BLaER1 (cell line): ENCODE measurements at regions not wholly inside any gene's neighbourhood (a gene's known extent, or its start where the extent isn't known, plus 50 kb on each side); places are given as distances from the start of the nearest gene placed in this dataset.

Experiments used
- H3K27ac ChIP-seq: shearing (Covaris generic); formaldehyde crosslinking; 2 replicates; pipeline ENCODE4 v1.8.1; 2022
- H3K27me3 ChIP-seq: shearing (Covaris generic); formaldehyde crosslinking; 2 replicates; pipeline ENCODE4 v1.8.1; 2022
- H3K36me3 ChIP-seq: shearing (Covaris generic); formaldehyde crosslinking; 2 replicates; pipeline ENCODE4 v1.8.1; 2022
- H3K4me1 ChIP-seq: shearing (Covaris generic); formaldehyde crosslinking; 2 replicates; pipeline ENCODE4 v1.8.1; 2022
- H3K4me2 ChIP-seq: shearing (Covaris generic); formaldehyde crosslinking; 2 replicates; pipeline ENCODE4 v1.8.1; 2022
- H3K4me3 ChIP-seq: shearing (Covaris generic); formaldehyde crosslinking; 2 replicates; pipeline ENCODE4 v1.8.1; 2022
- H3K9ac ChIP-seq: shearing (Covaris generic); formaldehyde crosslinking; 2 replicates; pipeline ENCODE4 v1.8.1; 2022
- H3K9me3 ChIP-seq: shearing (Covaris generic); formaldehyde crosslinking; 2 replicates; pipeline ENCODE4 v1.8.1; 2022
- H4K20me1 ChIP-seq: shearing (Covaris generic); formaldehyde crosslinking; 2 replicates; pipeline ENCODE4 v1.8.1; 2022
- Cebpa-rat ChIP-seq: shearing (Covaris generic); IDR thresholded peaks from 2 replicates; pipeline ENCODE4 v1.8.1; 2022

DNA sequence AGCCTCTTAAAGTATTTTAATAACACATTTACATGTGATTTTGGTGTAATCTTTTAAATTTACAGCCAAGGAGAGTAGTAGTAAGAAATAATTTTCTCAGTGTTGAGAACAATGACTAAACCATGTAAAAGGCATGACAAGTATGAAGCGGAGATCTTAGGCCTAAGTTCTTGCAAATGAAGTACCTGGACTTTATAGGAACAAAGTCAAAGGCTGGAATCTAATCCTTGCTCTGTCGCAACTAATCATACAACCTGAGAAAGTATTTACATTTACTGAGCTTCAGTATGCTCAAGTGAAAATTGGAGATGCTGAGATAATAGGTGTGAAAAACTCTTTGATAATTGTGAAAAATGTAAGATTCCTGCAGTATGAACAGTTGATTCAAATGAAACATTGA lies 86.4 kb upstream of the VGLL3 start:
- H3K4me1 ChIP-seq = no peaks in the 10 kb centered on the region
- no peaks in the 10 kb centered on the region for H4K20me1 ChIP-seq
- no peaks in the 10 kb centered on the region for H3K27me3 ChIP-seq
- no peaks in the 10 kb centered on the region for H3K36me3 ChIP-seq
- no peak for TF ChIP-seq Cebpa-rat
- H3K4me2 ChIP-seq = no peak overlapping the region
- no peaks in the 10 kb centered on the region for H3K9me3 ChIP-seq
- no peak overlapping the region for H3K9ac ChIP-seq
- no peak overlapping the region for H3K27ac ChIP-seq
- no peak overlapping the region for H3K4me3 ChIP-seq

DNA sequence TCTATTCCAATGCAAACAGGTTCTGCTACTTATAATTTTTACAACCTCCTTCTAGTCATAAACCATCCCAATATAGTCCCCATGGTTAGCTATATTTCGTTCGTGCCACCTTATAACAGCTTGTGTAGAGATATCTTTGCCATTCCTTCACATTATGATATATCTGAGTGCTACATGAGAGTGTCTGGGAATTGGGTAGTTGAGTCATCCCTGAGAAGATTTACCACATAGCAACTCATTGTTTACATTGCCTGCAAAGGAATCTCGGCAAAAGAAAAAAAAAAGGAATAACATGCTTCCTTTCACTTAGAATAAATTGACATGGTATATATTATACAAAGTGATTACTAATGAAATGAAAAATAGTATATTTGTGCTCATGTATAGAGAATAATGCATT lies 86.0 kb upstream of the VGLL3 start:
- no peak overlapping the region for H3K4me3 ChIP-seq
- H3K27ac ChIP-seq = no peak overlapping the region
- no peak overlapping the region for H3K4me2 ChIP-seq
- H3K9me3 ChIP-seq = no peaks in the 10 kb centered on the region
- H3K27me3 ChIP-seq = no peaks in the 10 kb centered on the region
- no peak overlapping the region for H3K9ac ChIP-seq
- no peaks in the 10 kb centered on the region for H3K4me1 ChIP-seq
- H4K20me1 ChIP-seq = no peaks in the 10 kb centered on the region
- TF ChIP-seq Cebpa-rat = no peak
- H3K36me3 ChIP-seq = no peaks in the 10 kb centered on the region

DNA sequence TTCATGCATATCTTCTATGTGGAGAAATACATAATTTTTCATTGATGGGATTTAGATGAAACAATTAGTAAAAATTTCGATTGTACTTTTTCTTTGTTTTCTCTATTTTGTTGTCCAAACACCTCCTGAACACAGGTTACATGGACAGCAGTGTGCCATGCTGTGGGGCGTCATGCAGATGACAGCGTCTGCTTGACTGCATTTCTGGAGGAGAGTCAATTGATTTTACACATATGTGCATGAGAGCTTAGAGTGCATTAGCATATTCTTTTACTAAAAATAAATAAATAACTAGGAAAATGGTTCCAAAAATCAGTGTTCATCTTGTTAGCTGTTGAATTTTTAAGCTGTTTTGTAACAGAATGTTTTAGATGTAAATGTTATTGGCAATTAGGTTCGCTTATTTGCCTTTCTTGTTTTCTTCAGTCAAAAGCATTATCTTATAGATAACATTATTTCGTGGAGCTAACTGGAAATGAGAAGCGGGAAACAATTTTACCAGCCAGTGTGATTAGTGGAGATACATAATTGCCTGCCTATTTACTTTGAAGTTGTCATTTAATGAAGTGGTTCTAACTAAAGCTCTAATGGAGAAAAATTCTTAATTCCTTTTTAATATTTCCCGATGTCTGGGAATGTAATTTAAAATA lies 82.7 kb upstream of the VGLL3 start:
- Histone ChIP-seq H4K20me1 (no peaks in the 10 kb centered on the region), H3K4me3 (no peak overlapping the region), H3K27me3 (no peaks in the 10 kb centered on the region), H3K36me3 (no peaks in the 10 kb centered on the region), H3K27ac (no peak overlapping the region), H3K4me2 (no peak overlapping the region), H3K9ac (no peak overlapping the region), H3K4me1 (no peaks in the 10 kb centered on the region), H3K9me3 (no peaks in the 10 kb centered on the region)
- TF ChIP-seq Cebpa-rat = no peak

DNA sequence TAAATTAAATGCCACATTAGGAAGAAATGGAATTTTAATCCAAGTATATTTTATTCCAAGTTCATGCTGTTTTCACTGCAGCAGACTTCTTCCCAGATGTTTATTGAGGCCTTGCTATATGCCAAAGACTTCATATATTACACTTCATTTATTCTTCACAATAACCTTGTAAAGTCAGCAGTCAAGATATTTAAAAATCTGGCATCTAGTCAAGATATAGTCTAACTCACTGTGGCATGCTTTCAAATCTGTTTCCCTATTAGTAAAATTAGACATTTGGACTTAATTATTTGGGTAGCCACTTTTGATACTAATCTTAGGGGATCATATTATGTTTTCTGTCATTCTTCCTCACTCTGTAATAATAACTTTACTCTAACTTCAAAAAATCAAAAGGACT lies 81.5 kb upstream of the VGLL3 start:
- no peaks in the 10 kb centered on the region for H4K20me1 ChIP-seq
- no peak overlapping the region for H3K4me2 ChIP-seq
- no peaks in the 10 kb centered on the region for H3K36me3 ChIP-seq
- no peak overlapping the region for H3K27ac ChIP-seq
- H3K4me1 ChIP-seq = no peaks in the 10 kb centered on the region
- H3K27me3 ChIP-seq = no peaks in the 10 kb centered on the region
- TF ChIP-seq Cebpa-rat = no peak
- no peak overlapping the region for H3K4me3 ChIP-seq
- no peak overlapping the region for H3K9ac ChIP-seq
- H3K9me3 ChIP-seq = no peaks in the 10 kb centered on the region

DNA sequence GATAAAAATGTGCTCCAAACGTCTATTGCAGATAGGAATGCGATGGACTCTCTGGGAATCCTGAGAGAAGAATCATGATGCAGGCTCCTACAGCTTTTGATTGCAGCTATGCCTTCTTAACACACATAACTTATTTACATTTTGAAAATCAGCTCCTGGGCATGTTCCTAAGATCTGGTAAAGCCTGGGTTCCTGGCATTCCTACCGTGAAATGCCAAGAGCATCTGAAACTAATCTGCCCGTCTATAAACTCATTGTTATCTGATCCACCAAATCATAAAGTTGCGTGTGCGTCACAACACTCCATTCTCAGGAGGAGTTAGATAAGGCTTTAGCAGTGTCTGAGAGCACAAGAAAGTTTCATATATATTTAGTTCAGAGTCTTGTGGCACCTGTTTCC lies 79.0 kb upstream of the VGLL3 start:
- no peaks in the 10 kb centered on the region for H4K20me1 ChIP-seq
- no peak overlapping the region for H3K4me3 ChIP-seq
- H3K9ac ChIP-seq = no peak overlapping the region
- H3K27me3 ChIP-seq = no peaks in the 10 kb centered on the region
- no peak for TF ChIP-seq Cebpa-rat
- H3K4me2 ChIP-seq = no peak overlapping the region
- H3K9me3 ChIP-seq = no peaks in the 10 kb centered on the region
- no peaks in the 10 kb centered on the region for H3K4me1 ChIP-seq
- no peak overlapping the region for H3K27ac ChIP-seq
- no peaks in the 10 kb centered on the region for H3K36me3 ChIP-seq

DNA sequence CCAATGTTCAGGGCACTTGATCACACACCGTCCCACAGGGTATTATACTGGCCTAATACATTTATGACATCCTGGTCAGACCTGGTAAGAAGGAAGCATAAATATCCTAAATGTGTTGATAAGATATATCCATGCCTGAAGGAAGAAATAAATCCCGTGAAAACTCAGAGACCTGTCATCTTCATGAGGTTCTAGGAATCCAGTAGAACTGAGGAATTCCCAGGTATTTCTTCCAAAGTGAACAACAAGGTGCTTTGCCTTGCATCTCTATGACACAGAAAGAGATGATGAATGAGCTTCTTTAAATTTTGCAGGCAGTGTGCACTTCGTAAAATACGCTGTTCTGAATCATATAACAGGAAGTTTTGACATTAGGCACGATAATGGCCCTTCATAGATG lies 78.1 kb upstream of the VGLL3 start:
- no peak overlapping the region for H3K9ac ChIP-seq
- H3K4me2 ChIP-seq = no peak overlapping the region
- H3K27ac ChIP-seq = no peak overlapping the region
- H3K4me3 ChIP-seq = no peak overlapping the region
- no peak for TF ChIP-seq Cebpa-rat
- no peaks in the 10 kb centered on the region for H3K27me3 ChIP-seq
- H3K36me3 ChIP-seq = no peaks in the 10 kb centered on the region
- H3K9me3 ChIP-seq = no peaks in the 10 kb centered on the region
- no peaks in the 10 kb centered on the region for H3K4me1 ChIP-seq
- H4K20me1 ChIP-seq = no peaks in the 10 kb centered on the region

DNA sequence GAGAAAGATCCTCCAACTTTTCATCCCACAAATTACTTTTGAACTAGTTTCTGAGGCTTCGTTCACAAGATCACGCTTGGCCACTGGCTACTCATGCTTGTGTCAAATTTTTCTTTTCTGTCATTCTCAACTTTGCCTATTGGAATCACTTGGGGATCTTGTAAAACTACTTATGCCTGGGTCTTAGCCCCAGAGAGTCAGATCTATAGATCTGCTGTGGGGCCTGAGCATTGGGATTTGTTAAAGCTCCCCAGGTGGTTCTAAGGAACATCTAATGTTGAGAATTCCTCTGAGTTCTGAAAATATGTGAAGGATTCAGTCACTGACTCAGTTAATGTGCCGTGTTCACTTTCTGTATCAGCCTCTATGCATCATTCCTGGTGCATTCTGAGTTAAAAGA lies 71.7 kb upstream of the VGLL3 start:
- no peaks in the 10 kb centered on the region for H3K27me3 ChIP-seq
- no peak for TF ChIP-seq Cebpa-rat
- no peaks in the 10 kb centered on the region for H4K20me1 ChIP-seq
- no peak overlapping the region for H3K4me3 ChIP-seq
- no peak overlapping the region for H3K27ac ChIP-seq
- H3K9ac ChIP-seq = no peak overlapping the region
- H3K4me1 ChIP-seq = no peaks in the 10 kb centered on the region
- H3K36me3 ChIP-seq = no peaks in the 10 kb centered on the region
- no peak overlapping the region for H3K4me2 ChIP-seq
- H3K9me3 ChIP-seq = no peaks in the 10 kb centered on the region

DNA sequence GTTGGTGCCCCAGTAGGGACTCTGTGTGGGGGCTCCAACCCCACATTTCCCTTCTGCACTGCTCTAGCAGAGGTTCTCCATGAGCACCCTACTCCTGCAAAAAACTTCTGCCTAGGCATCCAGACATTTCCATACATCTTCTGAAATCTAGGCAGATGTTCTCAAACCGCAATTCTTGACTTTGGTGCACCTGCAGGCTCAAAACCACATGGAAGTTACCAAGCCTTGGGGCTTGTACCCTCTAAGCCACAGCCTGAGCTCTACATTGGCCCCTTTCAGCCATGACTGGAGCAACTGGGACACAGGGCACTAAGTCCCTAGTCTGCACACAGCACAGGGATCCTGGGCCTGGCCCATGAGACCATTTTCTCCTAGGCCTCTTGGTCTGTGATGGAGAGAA lies 66.5 kb upstream of the VGLL3 start:
- Histone ChIP-seq H3K27ac (no peak overlapping the region), H3K27me3 (no peaks in the 10 kb centered on the region), H3K4me3 (no peak overlapping the region), H3K36me3 (no peaks in the 10 kb centered on the region), H4K20me1 (no peaks in the 10 kb centered on the region), H3K4me1 (no peaks in the 10 kb centered on the region), H3K4me2 (no peak overlapping the region), H3K9me3 (no peaks in the 10 kb centered on the region), H3K9ac (no peak overlapping the region)
- TF ChIP-seq Cebpa-rat = no peak

DNA sequence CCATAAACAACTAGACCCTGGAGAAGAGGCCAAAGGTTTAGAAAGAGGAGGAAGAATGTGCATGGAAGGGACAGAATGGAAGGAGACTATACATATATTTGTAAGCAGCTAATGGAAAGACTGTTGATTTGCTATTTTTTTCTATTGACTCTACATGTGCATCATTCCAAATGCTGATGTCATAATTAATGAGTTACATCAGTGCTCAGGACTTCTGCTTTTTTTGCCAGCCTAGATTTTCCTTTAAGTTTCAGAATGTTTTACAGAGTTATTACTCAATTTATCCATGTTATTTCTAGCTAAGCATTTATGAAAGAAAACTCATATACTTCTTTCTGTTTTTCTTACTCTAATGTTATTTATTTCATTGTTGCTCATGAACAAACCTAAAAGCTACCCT lies 62.6 kb upstream of the VGLL3 start:
- Histone ChIP-seq H3K4me2 (no peak overlapping the region), H3K4me1 (no peaks in the 10 kb centered on the region), H3K9me3 (no peaks in the 10 kb centered on the region), H3K27ac (no peak overlapping the region), H4K20me1 (no peaks in the 10 kb centered on the region), H3K4me3 (no peak overlapping the region), H3K27me3 (no peaks in the 10 kb centered on the region), H3K36me3 (no peaks in the 10 kb centered on the region), H3K9ac (no peak overlapping the region)
- TF ChIP-seq Cebpa-rat = no peak

DNA sequence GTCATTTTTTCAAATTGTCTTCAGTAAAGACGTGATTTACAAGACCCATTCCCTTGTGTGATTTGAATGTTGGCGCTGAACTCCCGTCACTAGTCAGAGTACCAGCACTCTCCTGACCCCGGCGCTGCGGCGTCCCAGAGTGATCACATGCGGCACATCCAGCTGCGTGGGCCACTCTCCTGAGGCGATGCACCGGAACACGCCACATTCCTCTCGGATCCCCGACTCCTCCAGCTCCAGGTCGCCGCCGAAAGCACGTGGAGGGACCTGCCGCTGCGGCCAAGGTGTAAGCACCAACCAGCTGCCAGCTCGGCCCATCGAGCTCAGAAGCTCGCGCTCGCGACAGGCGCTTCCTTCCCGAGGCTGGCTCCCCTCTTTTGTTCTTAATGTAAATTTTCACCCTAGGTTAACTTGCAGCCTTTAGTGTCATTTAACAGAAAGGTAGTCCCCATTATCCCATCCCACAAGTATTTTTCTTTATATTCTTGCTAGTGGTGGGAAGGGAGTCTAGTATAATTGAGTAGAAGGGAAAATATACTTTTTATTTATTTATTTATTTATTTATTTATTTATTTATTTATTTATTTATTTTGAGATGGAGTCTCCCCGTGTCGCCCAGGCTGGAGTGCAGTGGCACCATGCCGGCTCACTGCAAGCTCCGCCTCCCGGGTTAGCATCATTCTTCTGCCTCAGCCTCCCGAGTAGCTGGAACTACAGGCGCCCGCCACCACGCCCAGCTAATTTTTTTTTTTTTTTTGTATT lies 61.7 kb upstream of the VGLL3 start:
- H3K4me2 ChIP-seq = no peak overlapping the region
- no peaks in the 10 kb centered on the region for H3K9me3 ChIP-seq
- no peak overlapping the region for H3K27ac ChIP-seq
- no peak for TF ChIP-seq Cebpa-rat
- no peak overlapping the region for H3K4me3 ChIP-seq
- no peaks in the 10 kb centered on the region for H3K36me3 ChIP-seq
- H4K20me1 ChIP-seq = no peaks in the 10 kb centered on the region
- no peaks in the 10 kb centered on the region for H3K27me3 ChIP-seq
- H3K4me1 ChIP-seq = no peaks in the 10 kb centered on the region
- no peak overlapping the region for H3K9ac ChIP-seq
